H1 (cell line): ENCODE measurements at regions not wholly inside any gene's neighbourhood (a gene's known extent, or its start where the extent isn't known, plus 50 kb on each side); places are given as distances from the start of the nearest gene placed in this dataset.

Experiments used
- CHD7 ChIP-seq: fragments of 300-600 bp; sonication (generic); IDR thresholded peaks from 2 replicates; pipeline ENCODE4 v1.7.1; 2012; ENCODE audit warnings: low read length, moderate library complexity, mild to moderate bottlenecking, inconsistent platforms; ENCODE audit not compliant: insufficient replicate concordance
- GABPA ChIP-seq: IDR thresholded peaks from 2 replicates; pipeline ENCODE4 v1.6.1; 2011; ENCODE audit warnings: mild to moderate bottlenecking, low read length, moderate library complexity, borderline replicate concordance; ENCODE audit not compliant: insufficient read depth
- HDAC6 ChIP-seq: IDR thresholded peaks from one replicate; pipeline ENCODE4 v1.7.1; 2012; ENCODE audit warnings: low read depth, mild to moderate bottlenecking, inconsistent platforms, low read length, moderate library complexity
- JUND ChIP-seq: IDR thresholded peaks from 2 replicates; pipeline ENCODE4 v1.6.1; 2011; ENCODE audit warnings: mild to moderate bottlenecking, improper control_type of control experiment, low read length
- MAFK ChIP-seq: IDR thresholded peaks from 2 replicates; pipeline ENCODE4 v1.6.1; 2012; ENCODE audit warnings: low read depth, mild to moderate bottlenecking, improper control_type of control experiment, low read length
- SIX5 ChIP-seq: IDR thresholded peaks from 2 replicates; pipeline ENCODE4 v1.6.1; 2011; ENCODE audit warnings: mild to moderate bottlenecking, low read depth, low read length
- TBP ChIP-seq: IDR thresholded peaks from 2 replicates; pipeline ENCODE4 v1.6.1; 2011; ENCODE audit warnings: low read depth, low read length, improper control_type of control experiment

GRCh38 chr9:3576328-3576727 lies 50.5 kb upstream of the RFX3 start (continued):
- TF ChIP-seq CHD7 (no peak), JUND (no peak), GABPA (no peak), MAFK (no peak), TBP (no peak), SIX5 (no peak), HDAC6 (no peak)
